Dedifferentiated amniotic fluid mesenchymal stem cell (primary cell): ENCODE measurements at regions not wholly inside any gene's neighbourhood (a gene's known extent, or its start where the extent isn't known, plus 50 kb on each side); places are given as distances from the start of the nearest gene placed in this dataset.

Source experiments
- DNase-seq: peaks from one replicate; pipeline ENCODE4 v3.0.0-alpha.2; 2016; ENCODE audit errors: extremely low spot score

- DNase-seq = no peak
Measured at GRCh38 chr6:92522589-92522988, 896.8 kb downstream of the EPHA7 start.

GRCh38 chr6:92521553-92521952 is 897.8 kb downstream of the EPHA7 start:
- no peak for DNase-seq

GRCh38 chr6:92510137-92510536 is 909.2 kb downstream of the EPHA7 start:
- DNase-seq = no peak

GRCh38 chr6:92507552-92507951 is 911.8 kb downstream of the EPHA7 start:
- DNase-seq = no peak

- DNase-seq = no peak
Measured at GRCh38 chr6:92504509-92504908, 914.9 kb downstream of the EPHA7 start.

- no peak for DNase-seq
Measured at GRCh38 chr6:92497281-92497680, 922.1 kb downstream of the EPHA7 start.

GRCh38 chr6:92496527-92496926 is 922.8 kb downstream of the EPHA7 start:
- no peak for DNase-seq

- no peak for DNase-seq
Measured at GRCh38 chr6:92495242-92495641, 924.1 kb downstream of the EPHA7 start.

- DNase-seq = no peak
Measured at GRCh38 chr6:92485487-92485886, 933.9 kb downstream of the EPHA7 start.

- DNase-seq = no peak
Measured at GRCh38 chr6:92479831-92480230, 939.5 kb downstream of the EPHA7 start.

- DNase-seq = no peak
Measured at GRCh38 chr6:92473056-92473455, 946.3 kb downstream of the EPHA7 start.

GRCh38 chr6:92469186-92469828 is 950.1 kb downstream of the EPHA7 start:
- no peak for DNase-seq

- no peak for DNase-seq
Measured at GRCh38 chr6:92468066-92468465, 951.3 kb downstream of the EPHA7 start.

GRCh38 chr6:92460133-92460532 is 959.2 kb downstream of the EPHA7 start:
- DNase-seq = no peak

GRCh38 chr6:92459606-92460005 is 959.8 kb downstream of the EPHA7 start:
- no peak for DNase-seq

- no peak for DNase-seq
Measured at GRCh38 chr6:92446052-92446451, 973.3 kb downstream of the EPHA7 start.

- no peak for DNase-seq
Measured at GRCh38 chr6:92433911-92434310, 985.4 kb downstream of the EPHA7 start.

- DNase-seq = no peak
Measured at GRCh38 chr6:92431502-92431901, 987.9 kb downstream of the EPHA7 start.

GRCh38 chr6:92428448-92428847 is 990.9 kb downstream of the EPHA7 start:
- no peak for DNase-seq

- DNase-seq = no peak
Measured at GRCh38 chr6:92427453-92427852, 991.9 kb downstream of the EPHA7 start.

GRCh38 chr6:92415656-92416055 is 1003.7 kb downstream of the EPHA7 start:
- no peak for DNase-seq

- DNase-seq = no peak
Measured at GRCh38 chr6:92408350-92408749, 1011.0 kb downstream of the EPHA7 start.

- no peak for DNase-seq
Measured at GRCh38 chr6:92404281-92404680, 1015.1 kb downstream of the EPHA7 start.

- no peak for DNase-seq
Measured at GRCh38 chr6:92399911-92400310, 1019.4 kb downstream of the EPHA7 start.
